Gastrocnemius medialis (tissue), 4 donors: ENCODE measurements at regions not wholly inside any gene's neighbourhood (a gene's known extent, or its start where the extent isn't known, plus 50 kb on each side); places are given as distances from the start of the nearest gene placed in this dataset.

Source experiments
- ATAC-seq, 2 donors: fragments of 150-250 bp; one replicate each; pipeline ENCODE4 v1.9.1; 2016
- DNase-seq, 2 donors: peaks; one replicate each; pipeline ENCODE4 v3.0.0-alpha.2; 2019
- H3K27ac ChIP-seq, 4 donors: fragments of 200-600 bp; sonication (generic); 1 replicate in 1 of 4; 2 replicates in 3 of 4; pipeline ENCODE4 v1.5.1; 2016 to 2018; ENCODE audit warnings: mild to moderate bottlenecking in 2 of 4, moderate library complexity in 1 of 4
- H3K27me3 ChIP-seq, 3 donors: fragments of 200-600 bp; sonication (generic) in 2 of 3; 1 replicate in 1 of 3; 2 replicates in 2 of 3; pipeline versions ENCODE4 v1.5.1 to v1.6.0; 2016 to 2019; ENCODE audit warnings: mild to moderate bottlenecking in 1 of 3, moderate library complexity in 1 of 3
- H3K36me3 ChIP-seq, 2 donors: fragments of 200-600 bp; sonication (generic) in 1 of 2; one replicate each; pipeline ENCODE4 v1.5.1; 2017 to 2018
- H3K4me1 ChIP-seq, 2 donors: fragments of 200-600 bp; sonication (generic) in 1 of 2; one replicate each; pipeline ENCODE4 v1.5.1; 2016 to 2017; ENCODE audit warnings: mild to moderate bottlenecking in 2 of 2
- H3K4me3 ChIP-seq, 4 donors: fragments of 200-600 bp; sonication (generic) in 3 of 4; 1 replicate in 1 of 4; 2 replicates in 3 of 4; pipeline ENCODE4 v1.5.1; 2016 to 2019; ENCODE audit warnings: mild to moderate bottlenecking in 2 of 4
- H3K9me3 ChIP-seq, 3 donors: fragments of 200-600 bp; sonication (generic) in 2 of 3; 1 replicate in 1 of 3; 2 replicates in 2 of 3; pipeline ENCODE4 v1.5.1; 2016 to 2019
- CTCF ChIP-seq, 5 experiments: fragments of 450-650 bp in 3 of 5; fragments of 200-600 bp in 2 of 5; sonication (generic) in 2 of 5; IDR thresholded peaks in 4 of 5; conservative IDR thresholded peaks in 1 of 5; 1 replicate in 4 of 5; 2 replicates in 1 of 5; pipeline ENCODE4 v1.5.1; 2016 to 2019; ENCODE audit warnings: antibody characterized with exemption in 5 of 5, mild to moderate bottlenecking in 3 of 5, moderate library complexity in 3 of 5
- POLR2A ChIP-seq, 2 donors: fragments of 450-650 bp; IDR thresholded peaks; one replicate each; pipeline ENCODE4 v1.6.1; 2017; ENCODE audit warnings: antibody characterized with exemption in 2 of 2, mild to moderate bottlenecking in 2 of 2, moderate library complexity in 2 of 2
- in situ Hi-C, 4 donors: fragments of 200-750 bp; cut with MboI; loops; one replicate each; pipeline versions ENCODE4 v1.15.0 to v1.8.0; 2017; ENCODE audit warnings: low sequenced_read_pairs in 4 of 4
- intact Hi-C: fragments of 100-400 bp; cut with DNase I; formaldehyde crosslinking; loops from one replicate; pipeline ENCODE4 v1.15.1; 2023; ENCODE audit warnings: low total_unique reads

- ATAC-seq, result no peak
- Histone ChIP-seq H3K27ac (no peak overlapping the region), H3K27me3 (no peaks in the 10 kb centered on the region), H3K36me3 (no peaks in the 10 kb centered on the region), H3K4me1 (no peaks in the 10 kb centered on the region), H3K4me3 (no peak overlapping the region), H3K9me3 (no peaks in the 10 kb centered on the region)
- no peak for DNase-seq
- in situ Hi-C loops (no loop called here), intact Hi-C loops (no loop called here)
- TF ChIP-seq CTCF (IDR thresholded peaks at IDR 0.05 in 4 of 5, conservative IDR thresholded peaks at IDR 0.05 in 1 of 5) (no peak), POLR2A (IDR thresholded peaks at IDR 0.05) (no peak)
Measured at GRCh38 chr6:92945799-92946198, 473.6 kb downstream of the EPHA7 start.

- H3K27ac ChIP-seq, result no peak overlapping the region
- no peak overlapping the region for H3K4me3 ChIP-seq
- H3K27me3 ChIP-seq, result no peaks in the 10 kb centered on the region
- ATAC-seq, result no peak
- no peaks in the 10 kb centered on the region for H3K36me3 ChIP-seq
- H3K9me3 ChIP-seq, result no peaks in the 10 kb centered on the region
- H3K4me1 ChIP-seq, result no peaks in the 10 kb centered on the region
- no peak for TF ChIP-seq CTCF (IDR thresholded peaks at IDR 0.05 in 4 of 5, conservative IDR thresholded peaks at IDR 0.05 in 1 of 5)
- no peak for TF ChIP-seq POLR2A (IDR thresholded peaks at IDR 0.05)
- no peak for DNase-seq
- intact Hi-C loops (no loop called here), in situ Hi-C loops (no loop called here)
Measured at GRCh38 chr6:92944132-92944531, 475.2 kb downstream of the EPHA7 start.

GRCh38 chr6:92942549-92942948 is 476.8 kb downstream of the EPHA7 start:
- in situ Hi-C loops, result no loop called here
- ATAC-seq (no peak), DNase-seq (no peak)
- Histone ChIP-seq H3K27me3 (no peaks in the 10 kb centered on the region), H3K27ac (no peak overlapping the region), H3K36me3 (no peaks in the 10 kb centered on the region), H3K4me1 (no peaks in the 10 kb centered on the region), H3K9me3 (no peaks in the 10 kb centered on the region), H3K4me3 (no peak overlapping the region)
- no peak for TF ChIP-seq CTCF (IDR thresholded peaks at IDR 0.05 in 4 of 5, conservative IDR thresholded peaks at IDR 0.05 in 1 of 5)
- TF ChIP-seq POLR2A (IDR thresholded peaks at IDR 0.05), result no peak
- intact Hi-C loops, result no loop called here

- Histone ChIP-seq H3K36me3 (no peaks in the 10 kb centered on the region), H3K27ac (no peak overlapping the region), H3K4me3 (no peak overlapping the region), H3K4me1 (no peaks in the 10 kb centered on the region), H3K9me3 (no peaks in the 10 kb centered on the region), H3K27me3 (no peaks in the 10 kb centered on the region)
- ATAC-seq (no peak), DNase-seq (no peak)
- in situ Hi-C loops, result no loop called here
- no peak for TF ChIP-seq POLR2A (IDR thresholded peaks at IDR 0.05)
- no peak for TF ChIP-seq CTCF (IDR thresholded peaks at IDR 0.05 in 4 of 5, conservative IDR thresholded peaks at IDR 0.05 in 1 of 5)
- intact Hi-C loops, result no loop called here
Measured at GRCh38 chr6:92934625-92935024, 484.7 kb downstream of the EPHA7 start.

- DNase-seq (no peak), ATAC-seq (no peak)
- TF ChIP-seq CTCF (IDR thresholded peaks at IDR 0.05 in 4 of 5, conservative IDR thresholded peaks at IDR 0.05 in 1 of 5) (no peak), POLR2A (IDR thresholded peaks at IDR 0.05) (no peak)
- H3K9me3 ChIP-seq, result no peaks in the 10 kb centered on the region
- no peaks in the 10 kb centered on the region for H3K4me1 ChIP-seq
- H3K27me3 ChIP-seq, result no peaks in the 10 kb centered on the region
- H3K36me3 ChIP-seq, result no peaks in the 10 kb centered on the region
- no peak overlapping the region for H3K27ac ChIP-seq
- H3K4me3 ChIP-seq, result no peak overlapping the region
- intact Hi-C loops, result no loop called here
- in situ Hi-C loops, result no loop called here
Measured at GRCh38 chr6:92930171-92930570, 489.2 kb downstream of the EPHA7 start.
